Spleen (tissue), 7 donors: ENCODE measurements at regions not wholly inside any gene's neighbourhood (a gene's known extent, or its start where the extent isn't known, plus 50 kb on each side); places are given as distances from the start of the nearest gene placed in this dataset.

ENCODE experiments used
- POLR2AphosphoS5 ChIP-seq, 3 donors: sonication (generic); formaldehyde crosslinking; IDR thresholded peaks; one replicate each; pipeline ENCODE4 v1.5.1; 2017; ENCODE audit warnings: antibody characterized with exemption in 3 of 3
- TF ChIP-seq, protein P1 (sequence below), 11 experiments: fragments of 200-600 bp in 7 of 11; fragments of 450-650 bp in 4 of 11; sonication (generic) in 4 of 11; IDR thresholded peaks in 8 of 11; conservative IDR thresholded peaks in 3 of 11; 1 replicate in 7 of 11; 2 replicates in 4 of 11; pipeline versions ENCODE4 v1.4.0 to v1.8.0; 2016 to 2021; ENCODE audit warnings: antibody characterized with exemption in 11 of 11, inconsistent platforms in 4 of 11, mild to moderate bottlenecking in 1 of 11
- donor health status: DM: no; HTN: no; CAD: no; lungs with moderate emphysema.
- donor health status: DM: no; HTN: no; CAD: no.
- donor health status: DM: no; HTN: no; CAD: no.

DNA sequence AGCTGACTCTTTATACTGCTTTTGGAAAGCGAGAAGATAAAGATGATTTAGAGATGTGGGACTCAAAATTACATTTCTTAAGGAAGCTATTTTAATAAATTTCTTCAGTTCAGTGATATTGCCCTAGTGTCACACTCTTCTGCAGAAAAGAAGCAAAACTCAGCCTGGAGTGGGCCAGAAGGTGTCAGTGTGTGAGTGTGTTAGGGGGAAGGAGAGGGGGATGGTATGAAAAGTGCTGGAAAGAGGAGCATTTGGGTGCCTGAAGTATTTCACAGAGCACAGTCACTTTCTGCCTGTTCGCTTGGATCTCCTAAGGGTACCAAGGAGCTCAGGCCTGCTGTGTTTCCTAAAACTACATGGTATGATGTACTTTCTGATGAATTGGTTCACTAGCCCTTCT, 84.5 kb upstream of the FRY start:
- TF ChIP-seq, protein P1, sequence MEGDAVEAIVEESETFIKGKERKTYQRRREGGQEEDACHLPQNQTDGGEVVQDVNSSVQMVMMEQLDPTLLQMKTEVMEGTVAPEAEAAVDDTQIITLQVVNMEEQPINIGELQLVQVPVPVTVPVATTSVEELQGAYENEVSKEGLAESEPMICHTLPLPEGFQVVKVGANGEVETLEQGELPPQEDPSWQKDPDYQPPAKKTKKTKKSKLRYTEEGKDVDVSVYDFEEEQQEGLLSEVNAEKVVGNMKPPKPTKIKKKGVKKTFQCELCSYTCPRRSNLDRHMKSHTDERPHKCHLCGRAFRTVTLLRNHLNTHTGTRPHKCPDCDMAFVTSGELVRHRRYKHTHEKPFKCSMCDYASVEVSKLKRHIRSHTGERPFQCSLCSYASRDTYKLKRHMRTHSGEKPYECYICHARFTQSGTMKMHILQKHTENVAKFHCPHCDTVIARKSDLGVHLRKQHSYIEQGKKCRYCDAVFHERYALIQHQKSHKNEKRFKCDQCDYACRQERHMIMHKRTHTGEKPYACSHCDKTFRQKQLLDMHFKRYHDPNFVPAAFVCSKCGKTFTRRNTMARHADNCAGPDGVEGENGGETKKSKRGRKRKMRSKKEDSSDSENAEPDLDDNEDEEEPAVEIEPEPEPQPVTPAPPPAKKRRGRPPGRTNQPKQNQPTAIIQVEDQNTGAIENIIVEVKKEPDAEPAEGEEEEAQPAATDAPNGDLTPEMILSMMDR (IDR thresholded peaks at IDR 0.05 in 8 of 11, conservative IDR thresholded peaks at IDR 0.05 in 3 of 11), result no peak
- TF ChIP-seq POLR2AphosphoS5 (IDR thresholded peaks at IDR 0.05), result no peak
